ENCODE measurements at regions not wholly inside any gene's neighbourhood (a gene's known extent, or its start where the extent isn't known, plus 50 kb on each side); places are given as distances from the start of the nearest gene placed in this dataset.

- Mint-ChIP-seq H3K27me3 (ENCODE audit: insufficient read depth, unreplicated experiment) (no peaks in the 10 kb centered on the region), H3K4me3 (ENCODE audit: unreplicated experiment) (no peak overlapping the region), H3K9me3 (ENCODE audit: unreplicated experiment) (no peaks in the 10 kb centered on the region), H3K36me3 (ENCODE audit: insufficient read depth, unreplicated experiment) (no peaks in the 10 kb centered on the region), H3K4me1 (ENCODE audit: low read depth, unreplicated experiment) (no peaks in the 10 kb centered on the region), H3K27ac (ENCODE audit: unreplicated experiment) (no peak overlapping the region)
- H3K4me3 ChIP-seq (ENCODE audit: low read depth, low read length), result no peak overlapping the region
- TF ChIP-seq CTCF (IDR thresholded peaks at IDR 0.05; ENCODE audit: insufficient read depth in 1 of 2, low read depth in 1 of 2, low read length in 1 of 2, severe bottlenecking in 1 of 2, unreplicated experiment in 1 of 2), result no peak
- no peaks in the 10 kb centered on the region for H3K9me3 ChIP-seq
- no TSS peak for BruUV-seq (replicated peaks)
- H3K27me3 ChIP-seq (replicated peaks; ENCODE audit: control insufficient read depth, insufficient read depth, low read length), result no peaks in the 10 kb centered on the region
- intact Hi-C loops (cut with micrococcal nuclease; ENCODE audit: unreplicated experiment), result no loop called here
- ChIA-PET POLR2A (no interaction called here), CTCF (no interaction called here)
- DNase-seq, result no peak
- H3K36me3 ChIP-seq (ENCODE audit: control insufficient read depth, insufficient read depth, low read length), result no peaks in the 10 kb centered on the region
- H3K4me1 ChIP-seq, result no peaks in the 10 kb centered on the region
Measured at GRCh38 chr7:34425194-34425593, 232.8 kb upstream of the NPSR1 start.

- intact Hi-C loops (cut with micrococcal nuclease; ENCODE audit: unreplicated experiment), result no loop called here
- Histone ChIP-seq H3K4me3 (ENCODE audit: low read depth, low read length) (no peak overlapping the region), H3K9me3 (no peaks in the 10 kb centered on the region), H3K4me1 (no peaks in the 10 kb centered on the region), H3K27me3 (replicated peaks; ENCODE audit: control insufficient read depth, insufficient read depth, low read length) (no peaks in the 10 kb centered on the region), H3K36me3 (ENCODE audit: control insufficient read depth, insufficient read depth, low read length) (no peaks in the 10 kb centered on the region)
- ChIA-PET POLR2A (no interaction called here), CTCF (no interaction called here)
- Mint-ChIP-seq H3K4me1 (ENCODE audit: low read depth, unreplicated experiment) (no peaks in the 10 kb centered on the region), H3K36me3 (ENCODE audit: insufficient read depth, unreplicated experiment) (no peaks in the 10 kb centered on the region), H3K9me3 (ENCODE audit: unreplicated experiment) (peaks cover 3% of the 10 kb centered on the region), H3K27me3 (ENCODE audit: insufficient read depth, unreplicated experiment) (no peaks in the 10 kb centered on the region), H3K27ac (ENCODE audit: unreplicated experiment) (no peak overlapping the region), H3K4me3 (ENCODE audit: unreplicated experiment) (no peak overlapping the region)
- no peak for TF ChIP-seq CTCF (IDR thresholded peaks at IDR 0.05; ENCODE audit: insufficient read depth in 1 of 2, low read depth in 1 of 2, low read length in 1 of 2, severe bottlenecking in 1 of 2, unreplicated experiment in 1 of 2)
- DNase-seq, result no peak
- no TSS peak for BruUV-seq (replicated peaks)
Measured at GRCh38 chr7:34425631-34426384, 232.2 kb upstream of the NPSR1 start.

- H3K36me3 Mint-ChIP-seq (ENCODE audit: insufficient read depth, unreplicated experiment), result no peaks in the 10 kb centered on the region
- no peak overlapping the region for H3K4me3 Mint-ChIP-seq (ENCODE audit: unreplicated experiment)
- peaks cover 5% of the 10 kb centered on the region for H3K27me3 Mint-ChIP-seq (ENCODE audit: insufficient read depth, unreplicated experiment)
- H3K4me1 Mint-ChIP-seq (ENCODE audit: low read depth, unreplicated experiment), result no peaks in the 10 kb centered on the region
- H3K9me3 Mint-ChIP-seq (ENCODE audit: unreplicated experiment), result peaks cover 20% of the 10 kb centered on the region
- Histone ChIP-seq H3K27me3 (replicated peaks; ENCODE audit: control insufficient read depth, insufficient read depth, low read length) (no peaks in the 10 kb centered on the region), H3K4me3 (ENCODE audit: low read depth, low read length) (no peak overlapping the region), H3K9me3 (no peaks in the 10 kb centered on the region), H3K36me3 (ENCODE audit: control insufficient read depth, insufficient read depth, low read length) (no peaks in the 10 kb centered on the region), H3K4me1 (no peaks in the 10 kb centered on the region)
- CTCF ChIA-PET, result interaction anchor here (1.0 kb wide), 1 partner anchor 110 kb away, joined by 3 read pairs; no protein-coding TSS in a partner anchor
- intact Hi-C loops (cut with micrococcal nuclease; ENCODE audit: unreplicated experiment), result loop anchor here (1.0 to 2.0 kb wide), 3 partner anchors 109 to 340 kb away; no protein-coding TSS in a partner anchor
- peak; percentile 37 to 43 for TF ChIP-seq CTCF (IDR thresholded peaks at IDR 0.05; ENCODE audit: insufficient read depth in 1 of 2, low read depth in 1 of 2, low read length in 1 of 2, severe bottlenecking in 1 of 2, unreplicated experiment in 1 of 2)
- POLR2A ChIA-PET, result no interaction called here
- DNase-seq, result peak; percentile 40 to 48
- BruUV-seq (replicated peaks), result no TSS peak
- no peak overlapping the region for H3K27ac Mint-ChIP-seq (ENCODE audit: unreplicated experiment)
Measured at GRCh38 chr7:34430456-34430855, 227.6 kb upstream of the NPSR1 start.
